Gastrocnemius medialis (tissue), 4 donors: ENCODE measurements at regions not wholly inside any gene's neighbourhood (a gene's known extent, or its start where the extent isn't known, plus 50 kb on each side); places are given as distances from the start of the nearest gene placed in this dataset.

Experiments
- ATAC-seq, 2 donors: fragments of 150-250 bp; one replicate each; pipeline ENCODE4 v1.9.1; 2016
- DNase-seq, 2 donors: peaks; one replicate each; pipeline ENCODE4 v3.0.0-alpha.2; 2019
- H3K27ac ChIP-seq, 4 donors: fragments of 200-600 bp; sonication (generic); 1 replicate in 1 of 4; 2 replicates in 3 of 4; pipeline ENCODE4 v1.5.1; 2016 to 2018; ENCODE audit warnings: mild to moderate bottlenecking in 2 of 4, moderate library complexity in 1 of 4
- H3K27me3 ChIP-seq, 3 donors: fragments of 200-600 bp; sonication (generic) in 2 of 3; 1 replicate in 1 of 3; 2 replicates in 2 of 3; pipeline versions ENCODE4 v1.5.1 to v1.6.0; 2016 to 2019; ENCODE audit warnings: mild to moderate bottlenecking in 1 of 3, moderate library complexity in 1 of 3
- H3K36me3 ChIP-seq, 2 donors: fragments of 200-600 bp; sonication (generic) in 1 of 2; one replicate each; pipeline ENCODE4 v1.5.1; 2017 to 2018
- H3K4me1 ChIP-seq, 2 donors: fragments of 200-600 bp; sonication (generic) in 1 of 2; one replicate each; pipeline ENCODE4 v1.5.1; 2016 to 2017; ENCODE audit warnings: mild to moderate bottlenecking in 2 of 2
- H3K4me3 ChIP-seq, 4 donors: fragments of 200-600 bp; sonication (generic) in 3 of 4; 1 replicate in 1 of 4; 2 replicates in 3 of 4; pipeline ENCODE4 v1.5.1; 2016 to 2019; ENCODE audit warnings: mild to moderate bottlenecking in 2 of 4
- H3K9me3 ChIP-seq, 3 donors: fragments of 200-600 bp; sonication (generic) in 2 of 3; 1 replicate in 1 of 3; 2 replicates in 2 of 3; pipeline ENCODE4 v1.5.1; 2016 to 2019
- POLR2A ChIP-seq, 2 donors: fragments of 450-650 bp; IDR thresholded peaks; one replicate each; pipeline ENCODE4 v1.6.1; 2017; ENCODE audit warnings: antibody characterized with exemption in 2 of 2, mild to moderate bottlenecking in 2 of 2, moderate library complexity in 2 of 2
- in situ Hi-C, 4 donors: fragments of 200-750 bp; cut with MboI; loops; one replicate each; pipeline versions ENCODE4 v1.15.0 to v1.8.0; 2017; ENCODE audit warnings: low sequenced_read_pairs in 4 of 4
- intact Hi-C: fragments of 100-400 bp; cut with DNase I; formaldehyde crosslinking; loops from one replicate; pipeline ENCODE4 v1.15.1; 2023; ENCODE audit warnings: low total_unique reads
- TF ChIP-seq, protein P1 (sequence below), 5 experiments: fragments of 450-650 bp in 3 of 5; fragments of 200-600 bp in 2 of 5; sonication (generic) in 2 of 5; IDR thresholded peaks in 4 of 5; conservative IDR thresholded peaks in 1 of 5; 1 replicate in 4 of 5; 2 replicates in 1 of 5; pipeline ENCODE4 v1.5.1; 2016 to 2019; ENCODE audit warnings: antibody characterized with exemption in 5 of 5, mild to moderate bottlenecking in 3 of 5, moderate library complexity in 3 of 5

DNA sequence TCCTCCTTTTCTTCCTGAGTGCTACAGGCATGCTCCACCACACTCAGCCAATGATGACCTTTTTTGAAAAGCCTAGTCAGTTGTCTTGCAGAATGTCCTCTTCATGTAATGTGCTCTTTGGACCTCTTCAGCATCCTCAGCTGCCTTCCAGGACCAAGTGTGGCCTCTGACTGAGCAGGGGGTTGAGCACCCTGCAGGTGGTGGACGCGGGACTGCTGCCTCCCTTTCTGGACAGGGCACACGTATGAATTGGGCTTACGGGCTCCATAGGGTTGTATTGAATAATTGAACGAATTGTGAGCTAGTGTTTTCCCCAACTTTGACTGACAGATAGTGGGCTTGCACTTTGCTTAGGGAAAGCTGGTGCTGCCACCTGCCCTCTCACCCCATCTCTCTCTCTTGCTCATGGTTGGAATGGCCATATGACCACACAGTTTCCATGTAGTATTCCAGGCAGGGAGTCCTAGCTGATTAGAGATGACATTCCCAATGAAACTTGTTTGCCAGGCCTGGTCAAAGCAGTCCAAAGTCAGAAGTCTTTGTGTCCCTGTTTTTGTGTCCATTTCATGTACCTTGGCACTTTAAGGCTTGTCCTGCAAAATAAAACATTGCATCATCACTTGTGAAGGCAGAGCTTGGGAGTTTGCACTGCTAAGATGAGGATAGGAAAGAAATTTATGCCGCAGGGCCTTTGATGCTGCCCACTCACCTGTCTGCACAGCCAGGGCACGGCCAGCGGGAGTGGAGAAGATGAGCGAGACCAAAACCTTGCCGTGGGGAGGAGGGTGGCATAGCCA lies 76.3 kb upstream of the NPAS1 start:
- Histone ChIP-seq H3K4me3 (no peak overlapping the region), H3K27ac (peak overlapping the region; percentile 85 to 89 (median 87)), H3K27me3 (no peaks in the 10 kb centered on the region), H3K9me3 (no peaks in the 10 kb centered on the region), H3K4me1 (peaks cover 51 to 54% of the 10 kb centered on the region in 2 donors), H3K36me3 (no peaks in the 10 kb centered on the region)
- no peak for ATAC-seq
- intact Hi-C loops (no loop called here), in situ Hi-C loops (no loop called here)
- no peak for TF ChIP-seq POLR2A (IDR thresholded peaks at IDR 0.05)
- TF ChIP-seq, protein P1, sequence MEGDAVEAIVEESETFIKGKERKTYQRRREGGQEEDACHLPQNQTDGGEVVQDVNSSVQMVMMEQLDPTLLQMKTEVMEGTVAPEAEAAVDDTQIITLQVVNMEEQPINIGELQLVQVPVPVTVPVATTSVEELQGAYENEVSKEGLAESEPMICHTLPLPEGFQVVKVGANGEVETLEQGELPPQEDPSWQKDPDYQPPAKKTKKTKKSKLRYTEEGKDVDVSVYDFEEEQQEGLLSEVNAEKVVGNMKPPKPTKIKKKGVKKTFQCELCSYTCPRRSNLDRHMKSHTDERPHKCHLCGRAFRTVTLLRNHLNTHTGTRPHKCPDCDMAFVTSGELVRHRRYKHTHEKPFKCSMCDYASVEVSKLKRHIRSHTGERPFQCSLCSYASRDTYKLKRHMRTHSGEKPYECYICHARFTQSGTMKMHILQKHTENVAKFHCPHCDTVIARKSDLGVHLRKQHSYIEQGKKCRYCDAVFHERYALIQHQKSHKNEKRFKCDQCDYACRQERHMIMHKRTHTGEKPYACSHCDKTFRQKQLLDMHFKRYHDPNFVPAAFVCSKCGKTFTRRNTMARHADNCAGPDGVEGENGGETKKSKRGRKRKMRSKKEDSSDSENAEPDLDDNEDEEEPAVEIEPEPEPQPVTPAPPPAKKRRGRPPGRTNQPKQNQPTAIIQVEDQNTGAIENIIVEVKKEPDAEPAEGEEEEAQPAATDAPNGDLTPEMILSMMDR (IDR thresholded peaks at IDR 0.05 in 4 of 5, conservative IDR thresholded peaks at IDR 0.05 in 1 of 5), result no peak
- no peak for DNase-seq

DNA sequence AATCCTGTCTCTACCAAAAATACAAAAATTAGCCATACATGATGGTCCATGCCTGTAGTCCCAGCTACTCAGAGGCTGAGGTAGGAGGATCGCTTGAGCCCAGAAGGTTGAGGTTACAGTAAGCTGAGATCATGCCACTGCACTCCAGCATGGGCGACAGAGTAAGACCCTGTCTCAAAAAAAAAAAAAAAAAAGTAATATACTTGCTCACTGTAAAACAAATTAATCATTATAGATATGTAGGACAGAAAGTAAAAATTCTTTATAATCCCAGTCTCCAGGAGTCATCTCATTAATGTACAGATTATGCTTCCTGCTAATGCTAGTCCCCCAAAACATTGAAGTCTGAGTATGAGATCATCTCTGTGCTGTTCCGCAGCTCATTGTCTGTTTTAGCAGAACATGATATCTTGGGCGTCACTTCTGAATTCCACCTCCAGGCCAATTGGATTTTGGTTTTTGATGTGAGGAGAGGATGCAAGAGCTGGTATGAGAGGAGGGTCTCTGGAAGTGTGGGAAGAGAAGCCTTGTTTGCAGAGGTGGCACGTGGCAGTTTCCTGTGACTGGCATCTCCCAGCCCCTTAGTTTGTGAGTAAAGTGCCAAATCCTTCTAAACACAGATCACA lies 75.4 kb upstream of the NPAS1 start:
- Histone ChIP-seq H3K36me3 (no peaks in the 10 kb centered on the region), H3K27ac (peak overlapping the region; percentile 85 to 89 (median 87)), H3K4me3 (peak overlapping the region in 3 of 4 donors; percentile 34 to 36 (median 34)), H3K4me1 (peaks cover 52 to 54% of the 10 kb centered on the region in 2 donors), H3K27me3 (no peaks in the 10 kb centered on the region), H3K9me3 (no peaks in the 10 kb centered on the region)
- ATAC-seq (no peak), DNase-seq (no peak)
- intact Hi-C loops (no loop called here), in situ Hi-C loops (no loop called here)
- no peak for TF ChIP-seq POLR2A (IDR thresholded peaks at IDR 0.05)
- TF ChIP-seq, protein P1 (IDR thresholded peaks at IDR 0.05 in 4 of 5, conservative IDR thresholded peaks at IDR 0.05 in 1 of 5), result no peak

DNA sequence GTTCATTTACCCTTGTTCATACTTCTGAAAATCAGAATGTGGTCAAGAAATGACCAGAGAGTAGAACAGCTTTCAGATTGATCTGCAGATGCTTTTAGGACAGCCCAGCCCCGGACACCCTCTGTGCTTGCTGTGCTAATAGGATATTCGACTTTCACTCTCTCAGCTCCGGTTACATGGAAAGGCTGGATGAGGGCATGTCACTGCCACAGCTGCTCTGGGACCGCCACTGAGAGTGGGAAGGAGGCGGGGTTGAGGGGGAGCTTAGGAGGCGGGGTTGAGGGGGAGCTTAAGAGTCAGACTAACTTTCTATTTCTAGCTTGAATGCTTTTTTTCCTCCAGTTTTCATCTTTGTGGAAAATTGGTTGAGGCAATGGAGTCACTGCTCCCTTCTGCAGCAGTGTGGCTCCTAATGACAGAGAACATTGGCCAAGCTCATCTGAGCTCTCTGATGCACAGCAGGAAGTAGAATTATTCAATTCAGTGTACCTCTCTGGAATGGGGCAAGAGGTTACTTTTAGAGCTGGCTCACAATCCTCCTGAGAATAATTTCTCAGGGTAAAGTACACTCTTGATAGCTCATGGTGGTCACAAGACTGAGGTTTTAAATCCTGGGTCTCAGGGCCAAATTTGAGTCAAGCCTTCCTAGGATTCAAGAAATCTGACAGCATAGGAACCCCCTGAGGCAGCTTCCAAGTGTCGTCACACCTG lies 74.6 kb upstream of the NPAS1 start:
- H3K4me3 ChIP-seq, result peak overlapping the region; percentile 3 to 36 (median 34)
- peak; percentile 94 to 98 for ATAC-seq
- intact Hi-C loops, result no loop called here
- peak overlapping the region; percentile 85 to 89 (median 87) for H3K27ac ChIP-seq
- TF ChIP-seq POLR2A (IDR thresholded peaks at IDR 0.05), result no peak
- TF ChIP-seq, protein P1 (IDR thresholded peaks at IDR 0.05 in 4 of 5, conservative IDR thresholded peaks at IDR 0.05 in 1 of 5), result no peak
- peaks cover 60 to 63% of the 10 kb centered on the region in 2 donors for H3K4me1 ChIP-seq
- H3K36me3 ChIP-seq, result no peaks in the 10 kb centered on the region
- peak; percentile 71 to 87 for DNase-seq
- H3K27me3 ChIP-seq, result no peaks in the 10 kb centered on the region
- in situ Hi-C loops, result no loop called here
- H3K9me3 ChIP-seq, result no peaks in the 10 kb centered on the region

DNA sequence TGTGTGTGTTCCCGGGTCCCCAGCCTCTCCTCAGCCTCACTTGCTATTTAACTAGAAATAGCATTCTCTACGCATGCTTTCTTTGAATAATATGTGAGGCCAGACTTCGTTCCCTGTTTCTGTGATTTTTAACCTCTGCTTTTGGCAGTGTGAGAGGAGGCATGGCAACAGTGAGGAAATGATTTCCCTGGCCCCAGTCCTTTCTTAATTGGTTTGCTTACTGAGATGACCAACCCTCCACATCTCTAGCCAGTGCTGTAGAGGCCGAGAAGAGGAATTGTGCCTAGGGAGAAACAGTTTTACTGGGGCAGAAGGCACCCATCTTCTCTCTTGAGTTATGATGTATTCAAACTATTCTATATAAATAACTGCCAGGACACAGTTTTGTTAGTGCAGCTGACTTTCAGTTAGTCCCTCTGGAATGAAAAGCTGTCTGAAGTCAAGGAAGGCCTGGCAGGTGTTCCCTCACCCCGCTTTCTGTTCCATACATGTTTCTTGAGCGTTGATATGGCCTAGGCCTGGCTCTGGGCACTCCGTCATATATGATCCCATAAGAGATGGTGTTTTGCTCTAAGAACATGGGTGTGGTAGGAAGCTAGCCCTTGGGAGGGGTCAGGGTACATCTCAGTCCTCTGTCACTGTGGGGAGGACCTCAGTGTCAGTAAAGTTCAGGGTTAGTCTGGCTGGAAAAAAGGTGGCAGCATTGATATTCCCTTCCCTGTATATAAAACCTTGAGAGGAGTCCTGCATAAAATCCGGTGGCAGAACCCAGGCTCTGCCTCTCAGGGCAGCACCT lies 73.7 kb upstream of the NPAS1 start:
- ATAC-seq, result peak; percentile 20 to 22
- peak overlapping the region in 2 of 4 donors; percentile 19 to 36 for H3K4me3 ChIP-seq
- in situ Hi-C loops (no loop called here), intact Hi-C loops (no loop called here)
- no peaks in the 10 kb centered on the region for H3K36me3 ChIP-seq
- no peak for TF ChIP-seq POLR2A (IDR thresholded peaks at IDR 0.05)
- TF ChIP-seq, protein P1 (IDR thresholded peaks at IDR 0.05 in 4 of 5, conservative IDR thresholded peaks at IDR 0.05 in 1 of 5), result no peak
- peaks cover 68 to 69% of the 10 kb centered on the region in 2 donors for H3K4me1 ChIP-seq
- H3K9me3 ChIP-seq, result no peaks in the 10 kb centered on the region
- no peaks in the 10 kb centered on the region for H3K27me3 ChIP-seq
- no peak for DNase-seq
- H3K27ac ChIP-seq, result peak overlapping the region; percentile 85 to 89 (median 87)
